Lower leg skin (tissue), 4 donors: ENCODE measurements at regions not wholly inside any gene's neighbourhood (a gene's known extent, or its start where the extent isn't known, plus 50 kb on each side); places are given as distances from the start of the nearest gene placed in this dataset.

Experiments
- DNase-seq, 2 donors: peaks; one replicate each; pipeline ENCODE4 v3.0.0-alpha.2; 2019; ENCODE audit warnings: low spot score in 2 of 2
- H3K4me3 ChIP-seq: fragments of 200-600 bp; sonication (generic); 2 replicates; pipeline ENCODE4 v1.5.1; 2017; ENCODE audit warnings: mild to moderate bottlenecking, low read depth; ENCODE audit not compliant: poor library complexity, severe bottlenecking
- POLR2A ChIP-seq, 2 donors: fragments of 450-650 bp; IDR thresholded peaks; one replicate each; pipeline ENCODE4 v1.6.1; 2016 to 2017; ENCODE audit warnings: antibody characterized with exemption in 2 of 2, mild to moderate bottlenecking in 1 of 2, moderate library complexity in 1 of 2
- WGBS, 2 donors: methylation state at CpG; one replicate each; pipeline ENCODE4 v1.1.5; 2018; 5-methylcytosine and 5-hydroxymethylcytosine counted together
- intact Hi-C: fragments of 100-400 bp; cut with DNase I; formaldehyde crosslinking; loops from one replicate; pipeline ENCODE4 v1.15.0; 2023; ENCODE audit warnings: low total_unique reads
- TF ChIP-seq, protein P1 (sequence below), 3 donors: fragments of 450-650 bp; IDR thresholded peaks; one replicate each; pipeline ENCODE4 v1.5.1; 2016; ENCODE audit warnings: antibody characterized with exemption in 3 of 3, mild to moderate bottlenecking in 3 of 3, moderate library complexity in 2 of 3

GRCh38 chr6:71720705-71721104 lies 165.6 kb upstream of the RIMS1 start:
- TF ChIP-seq POLR2A (IDR thresholded peaks at IDR 0.05) = no peak
- TF ChIP-seq, protein P1, sequence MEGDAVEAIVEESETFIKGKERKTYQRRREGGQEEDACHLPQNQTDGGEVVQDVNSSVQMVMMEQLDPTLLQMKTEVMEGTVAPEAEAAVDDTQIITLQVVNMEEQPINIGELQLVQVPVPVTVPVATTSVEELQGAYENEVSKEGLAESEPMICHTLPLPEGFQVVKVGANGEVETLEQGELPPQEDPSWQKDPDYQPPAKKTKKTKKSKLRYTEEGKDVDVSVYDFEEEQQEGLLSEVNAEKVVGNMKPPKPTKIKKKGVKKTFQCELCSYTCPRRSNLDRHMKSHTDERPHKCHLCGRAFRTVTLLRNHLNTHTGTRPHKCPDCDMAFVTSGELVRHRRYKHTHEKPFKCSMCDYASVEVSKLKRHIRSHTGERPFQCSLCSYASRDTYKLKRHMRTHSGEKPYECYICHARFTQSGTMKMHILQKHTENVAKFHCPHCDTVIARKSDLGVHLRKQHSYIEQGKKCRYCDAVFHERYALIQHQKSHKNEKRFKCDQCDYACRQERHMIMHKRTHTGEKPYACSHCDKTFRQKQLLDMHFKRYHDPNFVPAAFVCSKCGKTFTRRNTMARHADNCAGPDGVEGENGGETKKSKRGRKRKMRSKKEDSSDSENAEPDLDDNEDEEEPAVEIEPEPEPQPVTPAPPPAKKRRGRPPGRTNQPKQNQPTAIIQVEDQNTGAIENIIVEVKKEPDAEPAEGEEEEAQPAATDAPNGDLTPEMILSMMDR (IDR thresholded peaks at IDR 0.05) = no peak
- H3K4me3 ChIP-seq = no peak overlapping the region
- WGBS, 2 donors = 31 to 45% methylated on average over 3 of the region's 3 CpGs
- no peak for DNase-seq
- intact Hi-C loops = no loop called here

DNA sequence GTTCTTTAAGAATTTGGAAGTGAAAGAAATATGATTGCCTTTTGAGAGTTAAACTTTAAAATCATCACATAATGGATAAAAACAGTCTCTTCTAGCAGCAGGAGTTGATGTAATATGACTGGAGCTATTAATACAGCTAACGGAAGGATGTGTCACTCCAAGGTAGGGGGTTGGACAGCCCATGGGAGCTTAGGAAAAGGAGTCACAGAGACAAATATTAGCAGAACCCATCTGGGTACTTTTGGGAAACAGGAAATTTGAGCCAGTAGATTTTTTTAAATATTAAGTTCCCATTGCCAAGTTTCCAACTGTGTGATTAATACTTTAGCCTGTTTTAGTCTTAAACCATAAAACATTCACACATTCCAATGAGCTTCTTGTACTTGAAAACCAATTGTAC lies 164.7 kb upstream of the RIMS1 start:
- H3K4me3 ChIP-seq = no peak overlapping the region
- DNase-seq = no peak
- TF ChIP-seq POLR2A (IDR thresholded peaks at IDR 0.05) = no peak
- TF ChIP-seq, protein P1 (IDR thresholded peaks at IDR 0.05) = no peak
- 47 to 62% methylated on average over 1 of the region's 1 CpG for WGBS, 2 donors
- intact Hi-C loops = no loop called here

DNA sequence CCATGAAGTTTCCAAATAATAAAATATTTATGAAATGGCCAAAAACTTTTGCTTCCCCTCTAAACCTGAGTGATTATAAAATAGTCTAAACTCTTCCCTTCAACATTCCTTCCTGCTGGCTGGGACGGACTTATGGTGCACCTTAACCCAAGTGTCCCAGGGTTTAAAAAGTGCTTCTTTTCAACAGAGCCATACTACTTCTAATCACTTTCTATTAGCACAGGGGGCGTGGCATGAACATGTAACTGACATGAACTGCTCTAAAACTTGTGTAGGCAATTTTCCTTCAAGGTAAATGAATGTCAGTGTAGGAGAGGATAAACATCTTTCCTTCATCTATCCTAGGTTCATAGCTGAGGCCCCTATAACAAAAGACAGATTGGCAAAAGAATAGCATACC lies 163.6 kb upstream of the RIMS1 start:
- DNase-seq = no peak
- no peak overlapping the region for H3K4me3 ChIP-seq
- intact Hi-C loops = no loop called here
- TF ChIP-seq, protein P1 (IDR thresholded peaks at IDR 0.05) = no peak
- no peak for TF ChIP-seq POLR2A (IDR thresholded peaks at IDR 0.05)
- 75 to 76% methylated on average over 2 of the region's 2 CpGs for WGBS, 2 donors

DNA sequence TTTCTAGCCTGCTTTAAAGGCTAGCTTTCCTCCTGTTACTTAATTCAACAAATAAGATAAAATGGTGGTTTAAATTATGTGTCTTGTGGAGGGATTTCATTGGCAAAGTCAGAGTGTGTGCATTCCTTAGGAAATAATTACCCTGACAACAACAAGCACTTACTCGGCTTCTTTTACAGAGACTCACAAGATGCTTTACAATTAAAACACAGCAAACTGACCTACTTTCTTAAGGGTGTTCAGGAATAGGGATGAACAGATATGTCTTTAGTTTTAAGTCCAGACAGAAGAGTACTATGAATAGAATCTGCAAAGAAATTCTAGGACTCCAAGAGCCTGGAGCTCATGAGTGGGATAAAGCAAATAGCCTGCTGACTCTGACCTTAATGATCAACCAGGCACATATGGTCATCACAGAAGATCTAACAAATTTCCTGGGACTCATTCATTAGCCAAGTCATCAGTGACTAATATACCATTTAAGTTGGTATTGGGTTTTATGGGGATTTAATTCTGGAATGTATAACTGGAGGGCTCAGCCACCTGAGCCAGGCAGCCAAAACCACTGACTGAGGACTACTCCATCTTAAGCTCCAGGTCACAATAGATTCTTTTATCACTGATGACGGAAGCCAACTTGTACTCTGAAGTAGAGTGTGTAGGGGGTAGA lies 161.8 kb upstream of the RIMS1 start:
- TF ChIP-seq, protein P1 (IDR thresholded peaks at IDR 0.05) = no peak
- no peak for TF ChIP-seq POLR2A (IDR thresholded peaks at IDR 0.05)
- WGBS, 2 donors = 75 to 80% methylated on average over 2 of the region's 2 CpGs
- intact Hi-C loops = no loop called here
- no peak for DNase-seq
- H3K4me3 ChIP-seq = no peak overlapping the region

GRCh38 chr6:71725126-71725470 lies 161.3 kb upstream of the RIMS1 start:
- H3K4me3 ChIP-seq = no peak overlapping the region
- TF ChIP-seq, protein P1 (IDR thresholded peaks at IDR 0.05) = no peak
- no peak for TF ChIP-seq POLR2A (IDR thresholded peaks at IDR 0.05)
- intact Hi-C loops = no loop called here
- no peak for DNase-seq
- WGBS, 2 donors = 89 to 97% methylated on average over 2 of the region's 2 CpGs

DNA sequence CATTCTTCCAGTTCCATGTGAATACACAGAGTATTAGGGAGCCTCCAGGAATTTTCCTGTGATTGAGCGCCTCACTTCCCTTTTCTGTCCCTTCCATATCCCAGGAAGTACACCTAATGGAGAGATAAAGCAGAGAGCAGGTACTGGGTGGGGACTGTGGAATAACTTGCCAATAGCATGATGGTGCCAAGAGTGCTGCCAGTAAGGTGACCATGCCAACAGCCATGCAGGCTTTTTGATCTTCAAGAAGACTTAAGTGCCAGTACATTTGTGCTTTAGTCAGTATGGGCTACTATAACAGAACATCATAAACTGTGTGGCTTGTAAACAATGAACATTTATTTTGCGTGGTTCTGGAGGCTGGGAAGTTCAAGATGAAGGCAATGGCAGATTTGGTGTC lies 160.2 kb upstream of the RIMS1 start:
- TF ChIP-seq, protein P1 (IDR thresholded peaks at IDR 0.05) = no peak
- no peak for TF ChIP-seq POLR2A (IDR thresholded peaks at IDR 0.05)
- 92 to 93% methylated on average over 2 of the region's 2 CpGs for WGBS, 2 donors
- no peak for DNase-seq
- H3K4me3 ChIP-seq = no peak overlapping the region
- intact Hi-C loops = no loop called here
